MCF 10A (cell line): ENCODE measurements at regions not wholly inside any gene's neighbourhood (a gene's known extent, or its start where the extent isn't known, plus 50 kb on each side); places are given as distances from the start of the nearest gene placed in this dataset.

Experiments used
- BruUV-seq: library from RNA; stranded (reverse); fragments of 400-500 nt; replicated peaks from 2 replicates; lab custom pipeline; 2021; lab: Mats Ljungman, UMichigan
- CTCF ChIA-PET: fragments of 300-600 bp; sonication (Branson Sonifier 250); formaldehyde crosslinking; extraction: SDS; loops from one replicate; lab custom pipeline; 2021; ENCODE audit warnings: antibody characterized with exemption, inconsistent platforms; lab: Yijun Ruan, JAX
- POLR2A ChIA-PET: fragments of 300-600, 350-650 bp; sonication (Branson Sonifier 250); formaldehyde crosslinking; extraction: SDS; loops from one replicate; lab custom pipeline; 2020; ENCODE audit warnings: antibody characterized with exemption, inconsistent platforms; lab: Yijun Ruan, JAX
- DNase-seq: peaks from one replicate; pipeline ENCODE4 v3.0.0-alpha.2; 2018; ENCODE audit not compliant: unreplicated experiment
- H3K27ac Mint-ChIP-seq: one replicate; pipeline ENCODE4 v1.8.0; 2022; ENCODE audit warnings: mild to moderate bottlenecking, low read depth, mixed read lengths; ENCODE audit not compliant: unreplicated experiment
- H3K27me3 Mint-ChIP-seq: one replicate; pipeline ENCODE4 v1.8.0; 2022; ENCODE audit warnings: mixed read lengths; ENCODE audit not compliant: insufficient read depth, unreplicated experiment
- H3K36me3 Mint-ChIP-seq: one replicate; pipeline ENCODE4 v1.8.0; 2022; ENCODE audit warnings: mild to moderate bottlenecking, moderate library complexity, mixed read lengths; ENCODE audit not compliant: insufficient read depth, unreplicated experiment
- H3K4me1 Mint-ChIP-seq: one replicate; pipeline ENCODE4 v1.8.0; 2022; ENCODE audit warnings: mixed read lengths; ENCODE audit not compliant: insufficient read depth, unreplicated experiment
- H3K4me3 Mint-ChIP-seq: one replicate; pipeline ENCODE4 v1.8.0; 2022; ENCODE audit warnings: mild to moderate bottlenecking, moderate library complexity, mixed read lengths; ENCODE audit not compliant: unreplicated experiment
- H3K9me3 Mint-ChIP-seq: one replicate; pipeline ENCODE4 v1.8.0; 2022; ENCODE audit warnings: mixed read lengths; ENCODE audit not compliant: unreplicated experiment
- intact Hi-C: fragments of 100-400 bp; cut with micrococcal nuclease; formaldehyde crosslinking; loops from 2 replicates; pipeline ENCODE4 v1.14.1; 2022
- TF ChIP-seq, protein P1 (sequence below): fragments of 200-600 bp; IDR thresholded peaks from one replicate; pipeline ENCODE4 v1.8.0; 2022; ENCODE audit warnings: antibody characterized with exemption, mild to moderate bottlenecking; ENCODE audit not compliant: unreplicated experiment

DNA sequence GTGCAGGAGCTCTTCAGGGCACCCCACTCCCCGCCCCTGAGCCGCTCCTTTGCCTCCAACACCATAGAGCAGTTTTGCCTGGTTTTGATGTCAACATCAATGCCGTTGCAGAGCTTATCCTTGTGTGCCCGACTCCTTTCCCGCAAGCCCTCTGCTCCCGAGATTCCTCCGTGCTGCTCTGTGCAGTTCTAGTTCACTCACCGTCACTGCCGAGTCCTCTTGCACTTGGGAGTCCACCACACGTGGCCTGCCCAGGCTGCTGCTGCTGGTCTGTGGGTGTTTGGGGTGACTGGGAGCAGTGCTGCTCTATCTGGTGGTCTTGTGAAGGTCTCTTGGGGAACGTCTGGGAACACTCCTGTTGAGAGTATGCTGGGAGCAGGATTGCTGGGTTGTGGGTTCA, 63.8 kb upstream of the ANO1 start:
- DNase-seq = no peak

GRCh38 chr11:70016666-70017367, 61.3 kb upstream of the ANO1 start:
- H3K36me3 Mint-ChIP-seq = no peaks in the 10 kb centered on the region
- H3K27me3 Mint-ChIP-seq = no peaks in the 10 kb centered on the region
- POLR2A ChIA-PET = no interaction called here
- CTCF ChIA-PET = no interaction called here
- no peaks in the 10 kb centered on the region for H3K9me3 Mint-ChIP-seq
- peak; percentile 61 for DNase-seq
- intact Hi-C loops = no loop called here
- no peak overlapping the region for H3K4me3 Mint-ChIP-seq
- TF ChIP-seq, protein P1, sequence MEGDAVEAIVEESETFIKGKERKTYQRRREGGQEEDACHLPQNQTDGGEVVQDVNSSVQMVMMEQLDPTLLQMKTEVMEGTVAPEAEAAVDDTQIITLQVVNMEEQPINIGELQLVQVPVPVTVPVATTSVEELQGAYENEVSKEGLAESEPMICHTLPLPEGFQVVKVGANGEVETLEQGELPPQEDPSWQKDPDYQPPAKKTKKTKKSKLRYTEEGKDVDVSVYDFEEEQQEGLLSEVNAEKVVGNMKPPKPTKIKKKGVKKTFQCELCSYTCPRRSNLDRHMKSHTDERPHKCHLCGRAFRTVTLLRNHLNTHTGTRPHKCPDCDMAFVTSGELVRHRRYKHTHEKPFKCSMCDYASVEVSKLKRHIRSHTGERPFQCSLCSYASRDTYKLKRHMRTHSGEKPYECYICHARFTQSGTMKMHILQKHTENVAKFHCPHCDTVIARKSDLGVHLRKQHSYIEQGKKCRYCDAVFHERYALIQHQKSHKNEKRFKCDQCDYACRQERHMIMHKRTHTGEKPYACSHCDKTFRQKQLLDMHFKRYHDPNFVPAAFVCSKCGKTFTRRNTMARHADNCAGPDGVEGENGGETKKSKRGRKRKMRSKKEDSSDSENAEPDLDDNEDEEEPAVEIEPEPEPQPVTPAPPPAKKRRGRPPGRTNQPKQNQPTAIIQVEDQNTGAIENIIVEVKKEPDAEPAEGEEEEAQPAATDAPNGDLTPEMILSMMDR = no peak
- H3K27ac Mint-ChIP-seq = no peak overlapping the region
- BruUV-seq = no TSS peak
- peaks cover 8% of the 10 kb centered on the region for H3K4me1 Mint-ChIP-seq

More for the DNA sequence above, 63.8 kb upstream of the ANO1 start:
- ChIA-PET POLR2A (no interaction called here), CTCF (interaction anchor here (0.6 to 1.2 kb wide), 2 partner anchors 9 to 98 kb away, joined by 3 to 5 read pairs; no protein-coding TSS in a partner anchor)
- H3K27me3 Mint-ChIP-seq = no peaks in the 10 kb centered on the region
- H3K4me1 Mint-ChIP-seq = peaks cover 8% of the 10 kb centered on the region
- no TSS peak for BruUV-seq
- TF ChIP-seq, protein P1 = no peak
- H3K4me3 Mint-ChIP-seq = no peak overlapping the region
- no peaks in the 10 kb centered on the region for H3K9me3 Mint-ChIP-seq
- no peaks in the 10 kb centered on the region for H3K36me3 Mint-ChIP-seq
- intact Hi-C loops = no loop called here
- H3K27ac Mint-ChIP-seq = no peak overlapping the region

DNA sequence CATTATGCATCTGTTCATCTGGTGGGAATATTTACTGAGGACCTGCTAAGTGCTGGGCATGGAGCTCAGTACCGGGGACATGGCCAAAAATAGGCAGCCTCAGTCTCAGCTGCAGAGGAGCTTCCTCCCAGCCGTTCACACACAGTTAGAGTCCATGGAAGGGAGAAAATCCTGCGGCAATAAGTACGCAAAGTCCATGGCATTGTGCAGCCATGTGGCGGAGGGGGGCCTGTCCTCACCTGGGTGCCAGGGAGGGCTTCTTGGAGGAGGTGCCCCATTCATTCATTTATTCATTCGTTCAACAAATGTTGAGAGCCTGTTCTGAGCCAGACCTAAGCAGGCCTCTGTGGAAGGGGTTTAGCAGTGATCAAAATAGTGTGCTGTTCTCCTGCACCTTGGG, 59.3 kb upstream of the ANO1 start:
- no peaks in the 10 kb centered on the region for H3K36me3 Mint-ChIP-seq
- TF ChIP-seq, protein P1 = no peak
- H3K4me3 Mint-ChIP-seq = no peak overlapping the region
- no peaks in the 10 kb centered on the region for H3K9me3 Mint-ChIP-seq
- ChIA-PET POLR2A (interaction anchor here (0.6 kb wide), 1 partner anchor 43 kb away, joined by 3 read pairs; no protein-coding TSS in a partner anchor), CTCF (interaction anchor here (0.6 kb wide), 2 partner anchors 141 to 188 kb away, joined by 3 read pairs; no protein-coding TSS in a partner anchor)
- no TSS peak for BruUV-seq
- no peak for DNase-seq
- no peaks in the 10 kb centered on the region for H3K27me3 Mint-ChIP-seq
- H3K4me1 Mint-ChIP-seq = peaks cover 8% of the 10 kb centered on the region
- intact Hi-C loops = no loop called here
- H3K27ac Mint-ChIP-seq = no peak overlapping the region

- intact Hi-C loops = no loop called here
- H3K9me3 Mint-ChIP-seq = no peaks in the 10 kb centered on the region
- H3K4me1 Mint-ChIP-seq = peaks cover 8% of the 10 kb centered on the region
- H3K27ac Mint-ChIP-seq = no peak overlapping the region
- no peaks in the 10 kb centered on the region for H3K27me3 Mint-ChIP-seq
- TF ChIP-seq, protein P1 = no peak
- H3K36me3 Mint-ChIP-seq = no peaks in the 10 kb centered on the region
- ChIA-PET CTCF (interaction anchor here (0.5 kb wide), 1 partner anchor 212 kb away, joined by 3 read pairs; no protein-coding TSS in a partner anchor), POLR2A (no interaction called here)
- BruUV-seq = no TSS peak
- peak; percentile 7 for DNase-seq
- H3K4me3 Mint-ChIP-seq = no peak overlapping the region
Measured at GRCh38 chr11:70019576-70020011, 58.5 kb upstream of the ANO1 start.
